ENCODE measurements at regions not wholly inside any gene's neighbourhood (a gene's known extent, or its start where the extent isn't known, plus 50 kb on each side); places are given as distances from the start of the nearest gene placed in this dataset.

DNA sequence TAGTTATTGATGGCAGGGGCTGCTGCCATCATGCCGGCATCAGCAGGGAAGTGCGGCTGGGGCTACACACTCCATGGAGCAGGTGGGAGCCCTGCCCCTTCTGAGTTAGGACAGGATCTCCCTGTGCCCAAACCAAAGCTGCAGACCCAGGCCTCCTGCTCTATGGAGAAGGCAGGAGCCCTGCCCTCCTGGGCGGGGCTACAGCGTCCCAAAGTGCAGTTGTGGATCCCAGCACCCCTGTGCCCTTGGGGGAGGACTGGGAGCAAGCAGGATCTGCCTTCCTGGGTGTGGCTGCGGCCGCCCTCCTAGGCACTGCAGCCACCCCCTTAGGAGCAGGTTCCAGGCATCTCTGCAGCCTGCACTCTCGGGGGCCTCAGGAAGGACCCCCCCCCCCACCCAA, 1392.4 kb upstream of the SLC39A10 start:
- DNase-seq (ENCODE audit: low read depth) = no peak

DNA sequence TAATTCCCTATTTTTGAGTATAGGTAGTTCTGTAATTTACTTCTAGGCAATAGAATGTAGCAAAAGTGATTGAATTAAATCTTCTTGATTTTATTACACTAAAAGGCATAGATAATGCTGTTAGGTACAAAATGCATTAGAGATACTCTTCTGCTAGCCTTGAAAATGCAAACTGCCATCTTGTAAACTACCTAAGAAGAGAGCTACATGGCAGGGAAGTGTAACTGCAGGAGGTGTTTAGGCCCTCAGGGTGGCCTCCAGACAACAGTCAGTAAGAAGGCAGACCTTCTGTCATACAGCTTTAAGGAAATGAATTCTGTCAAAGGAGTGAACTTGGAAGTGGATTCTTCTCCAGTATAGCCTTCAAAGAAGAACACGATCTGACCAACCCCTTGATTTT, 1396.8 kb upstream of the SLC39A10 start:
- no peak for DNase-seq (ENCODE audit: low read depth)

DNA sequence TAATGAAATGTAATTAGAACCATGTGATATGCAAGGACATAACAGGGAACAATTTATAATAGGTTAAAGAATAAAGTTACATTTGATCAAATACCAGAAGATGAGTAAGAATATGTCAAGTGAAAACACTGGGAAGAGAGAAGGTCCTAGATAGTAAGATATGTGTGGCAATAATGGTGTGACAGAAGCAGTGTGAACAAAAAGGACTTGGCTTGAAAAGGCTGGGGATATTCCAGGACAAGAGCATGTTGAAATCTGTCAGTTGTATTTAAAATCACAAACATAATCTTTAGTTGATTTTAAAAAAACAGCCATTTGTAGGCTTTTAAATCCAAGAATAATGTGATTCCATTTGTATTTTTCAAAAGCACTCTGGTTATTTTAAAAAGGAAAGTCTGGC, 1399.9 kb upstream of the SLC39A10 start:
- no peak for DNase-seq (ENCODE audit: low read depth)

DNA sequence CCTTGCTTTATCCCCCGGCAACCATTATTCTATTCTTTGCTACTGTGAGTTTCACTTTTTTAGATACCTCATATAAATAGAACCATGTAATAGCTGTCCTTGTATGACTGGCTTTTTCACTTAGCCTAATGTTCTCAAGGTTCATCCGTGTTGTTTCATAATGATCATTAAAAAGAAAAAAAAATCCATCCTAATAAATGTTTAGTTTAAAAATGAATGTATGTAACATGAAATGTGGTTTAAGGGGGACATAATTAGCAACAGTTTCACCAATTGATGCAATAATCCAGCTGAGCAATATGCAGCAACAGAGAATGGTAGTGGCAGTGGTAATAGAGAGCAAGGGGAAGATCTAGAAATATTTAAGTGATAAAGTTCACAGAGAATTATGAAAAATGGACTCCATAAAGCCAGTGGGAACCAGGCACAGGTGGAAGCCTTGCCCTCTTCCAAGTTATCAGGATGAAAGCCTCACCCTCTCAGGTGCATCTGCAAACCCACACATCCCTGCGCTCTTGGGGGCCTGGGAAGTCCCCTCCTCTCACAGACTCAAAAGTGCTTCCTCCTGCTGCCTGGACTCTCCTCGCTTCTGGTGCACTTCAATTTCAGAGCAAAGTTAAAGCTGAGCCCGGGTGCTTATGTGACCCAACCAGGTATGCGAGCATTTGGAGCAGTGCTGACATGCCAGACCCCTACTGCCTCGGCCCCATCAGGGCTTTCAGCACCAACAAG, 1403.3 kb upstream of the SLC39A10 start:
- no peak for DNase-seq (ENCODE audit: low read depth)

DNA sequence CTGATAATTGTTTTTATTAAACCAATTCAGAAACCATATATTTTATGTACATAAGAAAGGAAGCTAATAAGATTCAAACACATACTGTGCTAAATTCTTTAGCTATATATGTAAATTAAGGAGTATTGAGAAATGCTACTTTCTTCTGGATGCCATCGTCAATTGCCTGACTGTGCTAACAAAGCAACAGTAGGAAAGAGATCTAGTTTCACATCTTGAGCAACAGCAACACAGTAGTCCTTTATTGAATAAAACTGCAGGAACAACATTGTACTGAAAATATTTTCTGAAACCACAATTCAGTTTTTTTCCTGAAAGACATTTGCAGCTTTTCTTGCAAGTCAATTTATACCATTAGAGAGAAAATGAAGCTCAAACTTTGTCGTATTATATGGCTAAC, 1404.9 kb upstream of the SLC39A10 start:
- DNase-seq (ENCODE audit: low read depth) = no peak

DNA sequence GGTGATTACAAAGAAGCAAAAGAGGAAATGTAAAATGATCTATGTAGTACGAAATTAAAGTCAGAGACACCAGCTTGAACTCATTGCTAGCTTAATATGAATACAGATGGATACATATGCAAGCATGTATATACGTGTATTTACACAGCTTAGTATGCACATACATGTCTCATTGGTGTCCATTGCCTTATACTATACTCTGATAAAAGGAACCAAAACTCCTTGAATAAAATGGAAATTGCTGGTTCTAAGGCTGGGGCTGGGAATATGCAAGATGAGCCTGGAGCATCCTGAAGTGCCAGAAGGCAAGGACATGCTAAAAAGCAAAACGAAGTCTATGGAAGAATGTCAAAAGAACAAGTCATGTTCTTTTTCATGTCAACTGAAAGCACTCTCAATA, 1424.4 kb upstream of the SLC39A10 start:
- no peak for DNase-seq (ENCODE audit: low read depth)

DNA sequence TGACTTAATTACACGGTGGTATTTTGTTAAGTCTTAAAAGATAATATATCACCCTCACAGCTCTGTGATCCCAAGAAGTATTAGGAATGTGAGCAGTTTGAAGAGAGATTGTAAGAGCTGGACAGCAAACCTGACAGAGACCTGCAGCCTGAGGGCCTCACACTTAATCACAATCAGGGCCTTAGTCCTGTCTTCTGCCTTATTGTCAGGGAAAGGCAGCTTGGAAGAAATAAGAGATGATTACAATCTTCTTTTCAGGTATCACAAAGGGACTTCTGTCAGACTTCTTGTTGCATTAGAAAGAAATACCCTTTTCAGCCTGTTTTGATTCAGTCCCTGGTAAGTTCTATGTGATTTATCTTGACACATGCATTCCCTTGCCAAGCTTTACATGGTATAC, 1433.8 kb upstream of the SLC39A10 start:
- DNase-seq (ENCODE audit: low read depth) = no peak

DNA sequence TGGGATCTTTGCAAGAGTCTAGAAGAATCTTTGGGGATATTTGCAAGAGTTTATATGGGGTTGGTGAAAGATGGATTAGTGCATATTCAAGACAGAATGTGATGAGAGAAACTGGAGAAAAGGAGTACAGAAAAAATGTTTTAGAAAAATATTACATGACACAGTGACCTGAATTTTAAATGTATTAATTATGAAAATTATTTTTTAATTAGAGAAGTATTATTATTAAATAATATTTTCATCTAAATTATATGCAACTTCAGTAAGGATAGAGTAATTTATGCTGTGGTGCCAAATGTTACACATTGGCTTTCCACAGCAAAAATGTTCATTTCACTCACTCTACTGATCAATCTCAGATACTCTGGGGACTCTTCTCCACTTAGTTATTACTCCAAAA, 1442.8 kb upstream of the SLC39A10 start:
- no peak for DNase-seq (ENCODE audit: low read depth)

DNA sequence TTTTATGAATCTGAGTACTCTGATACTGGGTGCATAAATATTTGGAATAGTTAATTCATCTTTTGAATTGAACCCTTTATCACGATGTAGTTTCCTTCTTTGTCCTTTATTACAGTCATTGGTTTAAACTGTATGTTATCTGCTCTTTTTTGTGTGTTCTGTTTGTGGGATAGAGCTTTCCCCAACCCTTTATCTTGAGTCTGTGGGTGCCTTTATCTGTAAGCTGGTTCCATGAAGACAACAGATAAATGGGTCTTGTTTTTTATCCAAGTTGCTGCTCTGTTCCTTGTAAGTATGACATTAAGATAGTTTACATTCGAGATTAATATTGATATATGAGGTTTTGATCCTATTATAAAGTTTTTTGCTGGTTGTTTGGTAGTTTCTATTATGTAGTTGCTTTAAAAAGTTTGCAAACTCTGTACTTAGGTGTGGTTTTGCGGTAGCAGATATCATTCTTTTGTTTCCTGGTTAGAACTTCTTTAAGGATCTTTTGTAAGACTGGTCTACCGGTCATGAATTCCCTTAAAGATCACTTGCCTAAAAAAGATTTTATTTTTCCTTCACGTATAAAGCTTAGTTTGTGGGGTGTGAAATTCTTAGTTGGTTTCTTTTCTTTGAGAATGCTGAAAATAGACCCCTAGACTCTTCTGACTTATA, 1451.3 kb upstream of the SLC39A10 start:
- no peak for DNase-seq (ENCODE audit: low read depth)

DNA sequence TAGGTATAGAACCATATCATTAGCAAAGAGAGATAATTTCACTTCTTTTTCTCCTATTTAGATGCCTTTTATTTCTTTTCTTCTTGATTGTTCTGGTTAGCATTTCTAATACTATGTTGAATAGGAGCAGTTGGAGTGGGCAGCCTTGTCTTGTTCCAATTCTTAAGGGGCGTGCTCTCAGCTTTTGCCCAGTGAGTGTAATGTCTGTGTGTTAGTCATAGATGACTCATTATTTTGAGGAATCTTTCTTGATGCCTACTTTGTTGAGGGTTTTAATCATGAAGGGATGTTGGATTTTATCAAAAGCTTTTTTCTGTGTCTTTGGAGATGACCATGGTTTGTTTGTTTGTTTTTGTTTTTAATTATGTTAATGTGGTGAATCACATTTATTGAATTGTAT, 1453.1 kb upstream of the SLC39A10 start:
- no peak for DNase-seq (ENCODE audit: low read depth)

DNA sequence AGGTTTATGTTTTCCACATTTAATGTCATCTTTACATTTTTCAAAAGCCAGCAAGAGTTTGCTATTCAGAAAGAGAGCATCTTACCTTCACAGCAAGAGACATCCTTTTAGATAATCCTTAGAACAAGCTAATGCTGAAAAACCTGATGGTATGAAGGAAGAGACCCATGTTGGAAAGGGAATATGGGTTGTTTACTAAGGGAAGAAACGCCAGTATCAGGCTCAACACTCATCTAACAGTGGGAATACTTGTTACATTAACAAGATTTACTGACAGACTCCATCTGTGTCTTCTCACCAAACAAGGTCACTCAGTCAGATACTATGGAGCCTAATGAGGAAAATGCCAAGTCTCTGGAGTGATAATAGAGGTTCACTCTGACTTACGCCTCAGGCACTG, 1474.1 kb upstream of the SLC39A10 start:
- no peak for DNase-seq (ENCODE audit: low read depth)

DNA sequence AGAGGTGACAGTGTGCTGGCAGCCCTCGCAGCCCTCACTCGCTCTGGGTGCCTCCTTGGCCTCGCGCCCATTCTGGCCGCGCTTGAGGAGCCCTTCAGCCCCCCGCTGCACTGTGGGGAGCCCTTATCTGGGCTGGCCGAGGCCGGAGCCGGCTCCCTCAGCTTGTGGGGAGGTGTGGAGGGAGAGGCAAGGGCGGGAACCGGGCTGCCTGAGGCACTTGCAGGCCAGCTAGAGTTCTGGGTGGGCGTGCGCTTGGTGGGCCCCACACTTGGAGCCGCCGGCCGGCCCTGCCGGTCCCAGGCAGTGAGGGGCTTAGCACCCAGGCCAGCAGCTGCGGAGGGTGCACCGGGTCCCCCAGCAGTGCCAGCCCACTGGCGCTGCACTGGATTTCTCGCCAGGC, 1480.9 kb upstream of the SLC39A10 start:
- no peak for DNase-seq (ENCODE audit: low read depth)

DNA sequence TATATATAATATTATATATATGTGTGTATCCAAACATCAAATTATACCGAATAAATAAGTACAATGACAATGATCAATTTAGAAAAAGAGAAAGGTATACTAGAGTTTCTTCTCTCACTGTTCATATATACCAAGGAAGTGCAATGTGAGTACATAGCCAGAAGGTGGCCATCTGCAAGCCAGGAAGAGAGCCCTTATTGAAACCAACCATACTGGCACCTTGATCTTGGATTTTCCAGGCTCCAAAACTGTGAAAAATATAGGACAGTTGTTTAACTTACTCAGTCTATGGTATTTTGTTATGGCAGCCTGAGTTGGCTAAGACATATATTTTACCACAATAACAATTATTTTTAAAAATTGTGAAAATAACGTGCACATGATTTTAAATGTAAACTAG, 1490.2 kb upstream of the SLC39A10 start:
- no peak for DNase-seq (ENCODE audit: low read depth)

DNA sequence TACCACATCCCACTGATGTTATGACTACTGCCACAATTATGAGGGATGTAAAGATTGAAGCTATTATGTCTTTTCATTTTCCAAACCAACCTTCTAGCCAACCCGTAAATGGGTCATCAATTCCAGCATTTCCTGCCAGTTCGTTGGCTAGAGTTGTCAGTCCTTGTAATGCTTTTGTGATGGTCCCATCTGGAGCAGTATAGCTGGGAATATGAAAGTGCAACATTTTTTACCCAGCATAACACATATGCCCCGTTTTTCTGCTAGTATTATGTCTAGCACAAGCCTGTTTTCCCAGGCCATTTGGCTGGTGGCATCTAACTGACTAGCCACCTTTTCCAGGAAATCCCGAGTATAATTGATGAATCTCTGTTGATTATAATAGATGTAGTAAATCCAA, 1501.6 kb upstream of the SLC39A10 start:
- no peak for DNase-seq (ENCODE audit: low read depth)

DNA sequence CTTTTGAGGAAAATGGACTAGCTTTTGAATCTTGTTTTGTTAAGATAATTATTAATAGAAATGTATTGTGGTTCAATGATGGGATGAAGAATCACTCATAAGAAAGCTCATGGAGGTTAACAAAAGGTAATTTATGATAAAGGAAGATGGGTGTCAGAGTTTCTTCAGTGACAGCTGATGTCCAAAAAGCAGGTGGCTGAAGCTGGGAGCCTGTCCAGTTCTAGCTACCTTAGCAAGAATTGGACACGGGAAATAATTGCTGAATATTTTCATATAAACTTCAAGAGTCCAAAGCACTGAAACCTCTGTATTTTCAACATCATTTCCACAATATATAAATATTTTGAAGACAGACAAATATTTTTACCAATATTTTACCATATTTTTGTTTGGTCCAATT, 1505.8 kb upstream of the SLC39A10 start:
- DNase-seq (ENCODE audit: low read depth) = no peak

DNA sequence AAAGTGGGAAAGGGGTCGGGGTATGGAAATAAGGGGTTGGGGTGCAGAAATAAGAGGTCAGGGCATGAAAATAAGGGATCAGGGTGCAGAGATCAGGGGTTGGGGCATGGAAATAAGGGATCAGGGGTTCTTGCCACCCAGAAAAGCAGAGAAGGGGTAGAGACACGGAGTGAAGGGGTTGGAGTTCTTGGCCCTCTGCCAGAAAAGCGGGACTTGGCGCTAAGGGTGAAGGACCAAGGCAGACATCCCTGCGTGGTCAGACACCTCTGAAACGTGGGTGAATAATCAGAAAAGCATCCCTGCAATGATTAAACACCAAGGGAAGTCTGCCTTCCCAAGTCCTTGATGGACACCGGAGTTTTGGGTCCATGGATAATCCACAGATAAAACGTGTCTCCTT, 1521.6 kb upstream of the SLC39A10 start:
- no peak for DNase-seq (ENCODE audit: low read depth)

DNA sequence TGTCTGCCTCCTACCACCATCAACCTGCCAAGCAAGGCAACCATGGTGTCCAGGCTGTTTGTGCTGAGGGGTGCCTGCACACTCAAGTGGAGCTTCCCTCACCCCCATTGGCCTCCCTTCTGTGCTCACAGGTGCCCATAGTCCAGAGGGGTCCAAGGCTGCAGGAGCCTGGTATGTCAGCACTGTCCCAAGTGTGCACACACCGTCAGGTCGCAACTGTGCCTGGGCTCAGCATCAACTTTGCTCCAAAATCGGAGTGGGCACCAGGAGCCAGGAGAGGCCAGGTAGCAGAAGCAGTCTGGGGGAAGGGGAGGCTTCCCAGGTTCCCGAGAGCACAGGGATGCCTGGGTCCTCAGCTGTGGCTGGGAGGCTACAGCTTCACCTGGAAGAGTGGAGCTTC, 1528.2 kb upstream of the SLC39A10 start:
- DNase-seq (ENCODE audit: low read depth) = no peak

DNA sequence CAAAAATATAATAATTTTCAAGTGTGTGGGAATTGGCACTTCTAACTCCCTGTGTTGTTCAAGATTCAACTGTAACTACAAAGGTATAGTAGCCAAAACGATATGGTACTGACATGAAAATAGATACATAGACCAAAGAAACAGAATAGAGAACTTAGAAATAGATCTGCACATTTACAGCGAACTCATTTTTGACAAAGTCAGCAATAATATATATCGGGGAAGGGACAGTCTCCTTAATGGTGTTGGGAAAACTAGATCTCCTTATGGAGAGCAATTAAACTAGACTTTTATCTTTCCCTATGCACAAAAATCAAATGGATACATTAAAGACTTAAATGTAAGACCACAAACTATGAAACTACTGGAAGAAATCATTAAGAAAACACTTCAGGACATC, 1530.6 kb upstream of the SLC39A10 start:
- DNase-seq (ENCODE audit: low read depth) = no peak

DNA sequence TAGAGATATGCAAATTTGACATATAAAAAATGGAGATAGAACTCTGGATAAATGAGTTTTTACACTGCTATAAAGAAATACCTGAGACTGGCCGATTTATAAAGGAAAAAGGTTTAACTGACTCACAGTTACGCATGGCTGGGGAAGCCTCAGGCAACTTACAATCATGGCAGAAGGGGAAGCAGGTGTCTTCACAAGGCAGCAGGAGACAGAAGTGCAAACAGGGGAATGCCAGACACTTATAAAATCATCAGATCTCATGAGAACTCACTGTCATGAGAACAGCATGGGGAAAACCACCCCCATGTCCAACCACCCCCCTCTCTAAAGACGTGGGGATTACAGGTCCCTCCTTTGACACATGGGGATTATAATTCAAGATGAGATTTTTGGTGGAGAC, 1540.2 kb upstream of the SLC39A10 start:
- DNase-seq (ENCODE audit: low read depth) = no peak

DNA sequence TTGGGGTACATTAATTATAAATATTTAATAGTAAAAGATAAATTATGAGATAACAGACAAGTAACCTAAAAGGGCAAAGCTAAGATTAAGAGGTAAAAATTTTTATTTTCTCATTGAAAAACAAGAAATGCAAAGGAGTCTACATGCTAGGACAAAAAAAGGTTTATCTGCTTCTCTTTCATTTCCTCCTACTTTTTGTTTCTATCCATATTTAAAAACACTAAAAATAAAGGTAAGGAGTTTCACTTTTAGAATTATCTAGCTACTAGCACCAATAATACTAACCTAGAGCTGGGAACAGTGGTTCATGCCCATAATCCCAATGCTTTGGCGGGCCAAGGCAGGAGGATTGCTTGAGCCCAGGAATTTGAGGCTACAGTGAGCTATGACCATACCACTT, 1551.7 kb upstream of the SLC39A10 start:
- DNase-seq (ENCODE audit: low read depth) = no peak

DNA sequence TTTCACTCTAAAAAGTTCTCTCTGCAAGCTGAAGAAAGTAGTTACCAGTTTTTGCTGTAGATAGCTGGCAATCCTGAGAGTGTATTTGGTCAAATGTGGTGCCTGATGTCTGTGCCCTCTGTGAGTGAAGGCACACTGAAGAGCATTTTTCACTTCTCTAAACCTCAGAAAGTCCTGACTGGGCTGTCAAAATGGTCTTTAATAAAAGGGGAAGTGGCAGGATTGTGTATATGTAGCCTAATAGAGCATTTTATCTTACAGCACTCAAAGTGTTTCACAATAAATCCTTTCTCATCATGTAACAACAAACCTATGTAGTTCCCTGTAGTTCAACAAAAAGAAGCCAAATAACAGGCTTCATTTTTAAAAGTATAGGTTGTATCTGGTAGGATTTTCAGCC, 1552.3 kb upstream of the SLC39A10 start:
- no peak for DNase-seq (ENCODE audit: low read depth)

DNA sequence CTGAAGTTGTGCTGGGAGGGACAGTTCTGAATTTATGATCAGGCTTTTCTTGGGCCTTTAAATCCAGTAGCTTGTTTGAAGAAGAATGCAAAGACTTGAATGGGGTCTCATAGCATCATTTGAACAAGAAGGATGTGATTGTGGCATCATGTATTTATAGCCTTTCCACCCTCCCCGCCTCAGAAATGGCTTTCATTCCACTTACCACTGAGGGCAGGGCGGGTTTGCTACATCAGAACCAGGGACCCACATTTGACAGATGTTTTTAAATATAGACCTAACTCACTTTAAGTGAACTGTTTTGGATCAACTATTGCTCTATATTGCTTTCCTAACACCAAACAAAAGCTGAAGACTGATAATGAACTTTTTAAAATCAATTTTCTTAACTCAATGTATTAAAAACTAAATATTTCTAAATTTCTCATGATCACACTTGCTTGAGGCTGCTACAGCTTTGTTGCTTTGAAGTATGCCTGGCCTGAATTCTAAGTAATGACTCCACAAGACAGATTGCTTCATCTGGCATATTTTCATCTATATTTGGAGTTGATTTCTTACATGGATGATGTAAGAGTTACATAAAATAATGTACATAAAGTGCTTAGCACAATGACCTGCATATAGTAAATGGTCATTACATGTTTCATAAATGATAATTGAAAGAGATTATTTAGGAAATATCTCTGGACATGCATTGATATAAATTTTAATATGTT, 1552.9 kb upstream of the SLC39A10 start:
- DNase-seq (ENCODE audit: low read depth) = no peak

DNA sequence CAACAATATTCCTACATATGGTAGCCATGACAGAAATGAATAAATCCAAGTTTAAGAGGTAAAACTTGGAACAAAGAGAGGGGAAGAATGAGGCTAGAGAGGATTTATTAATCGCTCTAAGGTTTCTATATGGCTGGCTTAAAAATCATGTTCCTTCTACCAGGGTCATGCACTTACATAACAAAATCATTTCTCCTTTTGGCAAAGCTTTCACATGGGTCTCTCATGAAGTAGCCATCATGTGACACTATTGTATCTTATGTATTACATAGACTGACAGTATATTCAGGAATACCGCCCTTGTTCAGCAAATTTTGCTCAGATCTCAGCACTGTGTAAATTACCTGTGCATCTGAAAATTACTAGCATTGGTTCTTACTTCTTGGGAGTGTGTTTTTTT, 1554.5 kb upstream of the SLC39A10 start:
- no peak for DNase-seq (ENCODE audit: low read depth)

DNA sequence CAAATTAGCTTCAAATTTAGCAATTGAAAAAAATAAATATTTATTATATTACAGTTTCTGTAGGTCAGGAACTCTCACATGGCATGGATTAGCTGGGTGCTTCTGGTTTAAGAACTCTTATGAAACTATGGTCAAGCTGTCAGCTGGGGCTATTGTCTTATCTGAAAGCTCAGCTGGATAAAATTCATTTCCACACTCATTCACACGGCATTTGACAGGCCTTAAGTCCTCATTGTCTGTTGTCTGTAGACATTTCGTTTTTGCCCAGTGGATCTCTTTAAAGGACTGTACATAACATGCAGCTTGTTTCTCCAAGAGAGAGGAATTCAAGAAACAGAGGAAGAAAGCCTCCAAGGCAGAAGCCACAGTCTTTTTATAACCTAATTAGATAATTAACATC, 1556.8 kb upstream of the SLC39A10 start:
- DNase-seq (ENCODE audit: low read depth) = no peak
